Right renal pelvis (tissue), 4 donors: ENCODE measurements at regions not wholly inside any gene's neighbourhood (a gene's known extent, or its start where the extent isn't known, plus 50 kb on each side); places are given as distances from the start of the nearest gene placed in this dataset.
"Not testable (repeated sequence)": the region's sequence is repeated elsewhere in the genome, so short reads cannot be mapped to it uniquely, and the experiment has no call there.

Experiments used
- DNase-seq, 4 donors: peaks; one replicate each; pipeline ENCODE4 v3.0.0-alpha.2; 2013; ENCODE audit warnings: low read depth in 4 of 4, low spot score in 3 of 4, missing footprints in 1 of 4

GRCh38 chr2:40043641-40044040, 264.6 kb upstream of the THUMPD2 start:
- no peak for DNase-seq

GRCh38 chr2:40043191-40043590, 264.1 kb upstream of the THUMPD2 start:
- DNase-seq, result no peak

- DNase-seq, result peak in 1 of 4 donors; percentile 0
These were observed 262.6 kb upstream of the THUMPD2 start for GRCh38 chr2:40041422-40042382.

GRCh38 chr2:40039549-40039948, 260.5 kb upstream of the THUMPD2 start:
- no peak for DNase-seq

DNA sequence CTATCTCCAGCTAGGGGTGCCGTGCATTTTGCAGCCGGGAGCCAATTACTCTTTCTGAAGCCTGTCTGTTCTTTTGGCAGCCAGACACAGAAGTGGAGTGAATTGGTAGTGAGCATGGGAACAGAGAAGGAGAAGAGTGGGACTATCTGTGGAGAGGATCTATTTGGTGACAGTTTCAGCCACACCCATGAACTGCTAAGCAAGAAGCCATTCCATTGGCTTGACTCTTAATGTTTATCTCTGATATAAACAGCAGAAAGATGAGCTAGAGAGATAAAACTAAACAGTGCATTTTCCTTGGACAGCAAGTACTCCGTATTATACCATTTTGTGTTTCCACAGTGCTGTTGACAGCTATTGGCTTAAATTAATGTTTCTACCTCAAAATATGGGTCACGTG, 259.6 kb upstream of the THUMPD2 start:
- DNase-seq, result no peak

- no peak for DNase-seq
These were observed 258.2 kb upstream of the THUMPD2 start for GRCh38 chr2:40037303-40037702.

- no peak for DNase-seq
These were observed 257.2 kb upstream of the THUMPD2 start for GRCh38 chr2:40036241-40036640.

GRCh38 chr2:40034801-40035200, 255.7 kb upstream of the THUMPD2 start:
- no peak for DNase-seq

DNA sequence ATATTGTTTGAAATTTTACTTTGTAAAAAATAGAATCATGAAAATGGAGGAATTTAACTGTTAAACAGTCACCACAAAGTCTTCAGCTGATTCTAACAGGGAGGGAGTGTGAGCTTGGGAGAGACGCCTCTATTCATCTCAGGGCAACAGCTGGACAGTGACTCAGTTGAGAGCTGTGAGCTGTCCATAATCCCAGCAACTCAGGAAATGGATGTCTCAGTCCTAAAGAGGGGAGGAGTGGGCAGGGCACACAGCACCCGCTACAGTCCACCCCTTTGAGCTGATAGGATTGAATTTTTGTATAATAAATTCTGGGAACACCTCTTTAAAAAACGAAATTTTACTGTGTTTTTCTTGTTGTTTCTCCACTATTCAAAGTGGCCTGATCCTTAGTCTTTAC, 255.1 kb upstream of the THUMPD2 start:
- DNase-seq, result no peak

DNA sequence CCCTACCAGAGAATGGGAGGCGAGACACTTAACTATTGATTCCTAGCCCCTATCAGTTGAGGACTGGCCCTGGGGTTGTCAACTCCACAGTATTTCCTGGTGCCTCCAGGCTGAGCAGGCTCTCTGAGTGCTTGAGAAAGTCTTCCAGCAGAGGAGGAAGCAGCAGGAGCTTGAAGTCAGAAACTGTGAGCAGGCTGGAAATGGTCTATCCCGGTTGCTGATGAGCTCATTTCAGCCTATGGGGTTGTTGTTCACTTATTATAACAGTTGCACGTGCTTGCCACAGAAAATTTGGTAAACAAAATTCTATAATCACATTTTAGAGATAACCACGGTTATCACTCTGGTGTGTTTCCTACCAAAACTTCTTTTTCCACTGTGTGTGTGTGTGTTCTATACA, 254.7 kb upstream of the THUMPD2 start:
- DNase-seq, result no peak

DNA sequence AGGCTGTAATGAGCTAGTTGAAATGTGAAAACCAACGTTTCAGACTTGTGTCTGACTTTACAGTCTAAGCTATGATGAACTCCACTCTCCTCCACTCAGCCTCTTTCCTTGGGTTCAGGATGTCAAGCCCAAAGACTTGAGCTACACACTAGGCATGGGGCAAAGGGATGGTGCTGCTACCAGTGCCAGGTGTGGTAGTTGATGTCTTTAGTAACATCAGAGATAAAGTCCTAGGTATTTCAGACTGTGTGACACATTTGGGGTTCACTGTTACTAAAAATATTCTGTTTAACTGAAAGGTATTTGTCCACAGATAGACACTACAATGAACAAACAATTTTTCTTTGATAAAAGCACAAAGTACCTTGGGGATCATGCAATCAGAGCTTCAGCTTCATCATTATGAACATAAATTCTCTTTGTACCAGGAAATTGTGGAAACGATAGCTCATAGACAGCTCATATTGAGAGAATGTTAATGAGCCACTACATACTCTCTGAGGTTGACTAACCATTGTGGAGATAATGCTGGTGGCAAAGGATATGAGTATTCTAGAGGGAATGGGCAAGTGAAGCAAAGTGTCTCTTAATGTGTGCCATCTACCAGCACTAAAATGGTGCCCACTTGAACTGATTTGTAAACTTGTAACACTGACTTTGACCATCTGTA, 253.7 kb upstream of the THUMPD2 start:
- no peak for DNase-seq

- DNase-seq, result no peak
These were observed 251.5 kb upstream of the THUMPD2 start for GRCh38 chr2:40030456-40030975.

GRCh38 chr2:40028792-40029488, 249.9 kb upstream of the THUMPD2 start:
- DNase-seq, result no peak

- no peak for DNase-seq
These were observed 248.9 kb upstream of the THUMPD2 start for GRCh38 chr2:40027968-40028367.

DNA sequence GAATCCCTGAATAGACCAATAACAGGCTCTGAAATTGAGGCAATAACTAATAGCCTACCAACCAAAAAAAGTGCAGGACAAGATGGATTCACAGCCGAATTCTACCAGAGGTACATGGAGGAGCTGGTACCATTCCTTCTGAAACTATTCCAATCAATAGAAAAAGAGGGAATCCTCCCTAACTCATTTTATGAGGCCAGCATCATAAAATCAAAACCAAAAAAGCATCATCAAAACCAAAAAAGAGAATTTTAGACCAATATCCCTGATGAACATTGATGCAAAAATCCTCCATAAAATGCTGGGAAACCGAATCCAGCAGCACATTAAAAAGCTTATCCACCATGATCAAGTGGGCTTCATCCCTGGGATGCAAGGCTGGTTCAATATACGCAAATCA, 246.2 kb upstream of the THUMPD2 start:
- not testable (repeated sequence) for DNase-seq

DNA sequence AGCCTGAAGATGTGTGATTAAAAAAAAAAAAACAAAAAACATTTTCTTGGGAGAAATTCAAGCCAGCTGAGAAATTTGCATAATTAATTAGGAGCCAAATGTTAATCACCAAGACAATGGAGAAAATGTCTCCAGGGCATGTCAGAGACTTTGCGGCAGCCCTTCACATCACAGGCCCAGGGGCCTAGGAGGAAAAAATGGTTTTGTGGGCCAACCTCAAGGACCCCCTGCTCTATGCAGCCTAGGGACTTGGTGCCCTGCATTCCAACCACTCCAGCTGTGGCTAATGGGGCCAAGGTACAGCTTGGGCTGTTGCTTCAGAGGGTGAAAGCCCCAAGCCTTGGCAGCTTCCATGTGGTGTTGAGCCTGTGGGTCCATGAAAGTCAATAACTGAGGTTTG, 241.9 kb upstream of the THUMPD2 start:
- DNase-seq, result no peak

GRCh38 chr2:40016151-40016885, 237.3 kb upstream of the THUMPD2 start:
- DNase-seq, result peak in 1 of 4 donors; percentile 6

GRCh38 chr2:40013962-40014361, 234.9 kb upstream of the THUMPD2 start:
- not testable (repeated sequence) for DNase-seq

DNA sequence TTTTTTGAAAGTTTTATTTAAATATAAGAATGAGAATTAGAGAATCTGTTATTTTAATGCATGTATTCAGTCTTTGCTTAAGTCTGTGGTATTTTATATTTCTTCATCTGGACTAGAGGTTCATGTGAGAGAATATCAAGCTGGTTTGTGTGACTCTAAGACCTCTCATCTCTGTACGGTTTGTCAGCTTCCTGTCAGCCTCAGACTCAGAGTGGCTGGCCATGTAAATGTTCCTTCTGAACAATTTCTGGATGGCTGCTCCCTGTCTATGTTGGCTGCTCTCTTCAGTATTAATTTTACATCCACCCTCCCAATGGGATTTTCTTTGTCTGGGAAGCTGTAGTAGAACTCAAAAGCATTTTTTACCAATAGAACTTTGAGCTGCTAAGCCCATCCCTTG, 225.3 kb upstream of the THUMPD2 start:
- no peak for DNase-seq

GRCh38 chr2:40002339-40002738, 223.3 kb upstream of the THUMPD2 start:
- no peak for DNase-seq
